Astrocyte of the spinal cord (primary cell): ENCODE measurements at regions not wholly inside any gene's neighbourhood (a gene's known extent, or its start where the extent isn't known, plus 50 kb on each side); places are given as distances from the start of the nearest gene placed in this dataset.

Source experiments
- DNase-seq: peaks from one replicate; pipeline ENCODE4 v3.0.0; 2011; ENCODE audit warnings: low read depth, low spot score
- H3K4me3 ChIP-seq: 2 replicates; pipeline ENCODE4 v1.5.1; 2011; ENCODE audit warnings: low read depth, mild to moderate bottlenecking, low read length, moderate library complexity
- CTCF ChIP-seq: IDR thresholded peaks from 2 replicates; pipeline ENCODE4 v1.5.1; 2012; ENCODE audit warnings: low read depth, mild to moderate bottlenecking, low read length, inconsistent platforms
- in situ Hi-C: cut with HindIII; loops from 2 replicates; pipeline ENCODE4 v1.10.0; 2017; ENCODE audit warnings: low sequenced_read_pairs

- H3K4me3 ChIP-seq, result no peak overlapping the region
- in situ Hi-C loops, result no loop called here
- no peak for DNase-seq
- TF ChIP-seq CTCF, result no peak
Observed at GRCh38 chr5:58122157-58122556, 337.7 kb downstream of the PLK2 start.

GRCh38 chr5:58121391-58121790 is 338.5 kb downstream of the PLK2 start:
- H3K4me3 ChIP-seq, result no peak overlapping the region
- in situ Hi-C loops, result no loop called here
- TF ChIP-seq CTCF, result no peak
- DNase-seq, result no peak

- H3K4me3 ChIP-seq, result no peak overlapping the region
- TF ChIP-seq CTCF, result no peak
- DNase-seq, result no peak
- in situ Hi-C loops, result no loop called here
Observed at GRCh38 chr5:58117542-58117941, 342.3 kb downstream of the PLK2 start.

GRCh38 chr5:58116346-58116745 is 343.5 kb downstream of the PLK2 start:
- no peak overlapping the region for H3K4me3 ChIP-seq
- in situ Hi-C loops, result no loop called here
- no peak for TF ChIP-seq CTCF
- no peak for DNase-seq

GRCh38 chr5:58115811-58116210 is 344.1 kb downstream of the PLK2 start:
- no peak for DNase-seq
- TF ChIP-seq CTCF, result no peak
- in situ Hi-C loops, result no loop called here
- no peak overlapping the region for H3K4me3 ChIP-seq

- peak; percentile 44 for DNase-seq
- in situ Hi-C loops, result no loop called here
- H3K4me3 ChIP-seq, result no peak overlapping the region
- no peak for TF ChIP-seq CTCF
Observed at GRCh38 chr5:58114324-58114723, 345.6 kb downstream of the PLK2 start.

- H3K4me3 ChIP-seq, result no peak overlapping the region
- TF ChIP-seq CTCF, result no peak
- no peak for DNase-seq
- in situ Hi-C loops, result no loop called here
Observed at GRCh38 chr5:58113172-58113571, 346.7 kb downstream of the PLK2 start.
